NCI-H526 treated with DMSO at 0.1 percent for 48 hours (cell line): ENCODE measurements at regions not wholly inside any gene's neighbourhood (a gene's known extent, or its start where the extent isn't known, plus 50 kb on each side); places are given as distances from the start of the nearest gene placed in this dataset.
A peak's percentile ranks its signal among the peaks of the same experiment; 100 is the strongest.
"Not testable (repeated sequence)": the region's sequence is repeated elsewhere in the genome, so short reads cannot be mapped to it uniquely, and the experiment has no call there.

Experiments
- DNase-seq: peaks from one replicate; lab custom pipeline; 2025; lab: John Stamatoyannopoulos, UW

- peak; percentile 98 for DNase-seq
Observed at GRCh38 chr13:50387051-50387581, 371.9 kb downstream of the KCNRG start.

- no peak for DNase-seq
Observed at GRCh38 chr13:50388481-50388880, 373.2 kb downstream of the KCNRG start.

GRCh38 chr13:50389726-50390125 lies 374.5 kb downstream of the KCNRG start:
- no peak for DNase-seq

GRCh38 chr13:50390503-50391248 lies 375.4 kb downstream of the KCNRG start:
- no peak for DNase-seq

GRCh38 chr13:50392977-50393376 lies 377.7 kb downstream of the KCNRG start:
- DNase-seq = no peak

GRCh38 chr13:50393628-50394027 lies 378.4 kb downstream of the KCNRG start:
- peak; percentile 59 for DNase-seq

- DNase-seq = no peak
Observed at GRCh38 chr13:50396001-50396400, 380.8 kb downstream of the KCNRG start.

- not testable (repeated sequence) for DNase-seq
Observed at GRCh38 chr13:50396618-50397017, 381.4 kb downstream of the KCNRG start.

- no peak for DNase-seq
Observed at GRCh38 chr13:50400035-50400726, 384.9 kb downstream of the KCNRG start.

GRCh38 chr13:50401049-50401505 lies 385.8 kb downstream of the KCNRG start:
- no peak for DNase-seq

- no peak for DNase-seq
Observed at GRCh38 chr13:50401721-50402465, 386.6 kb downstream of the KCNRG start.

GRCh38 chr13:50403311-50403710 lies 388.1 kb downstream of the KCNRG start:
- DNase-seq = no peak

- no peak for DNase-seq
Observed at GRCh38 chr13:50404116-50404515, 388.9 kb downstream of the KCNRG start.

GRCh38 chr13:50404769-50405168 lies 389.5 kb downstream of the KCNRG start:
- no peak for DNase-seq

- DNase-seq = no peak
Observed at GRCh38 chr13:50406831-50407230, 391.6 kb downstream of the KCNRG start.

GRCh38 chr13:50408068-50408467 lies 392.8 kb downstream of the KCNRG start:
- DNase-seq = no peak

- DNase-seq = no peak
Observed at GRCh38 chr13:50409220-50409619, 394.0 kb downstream of the KCNRG start.

- DNase-seq = no peak
Observed at GRCh38 chr13:50410921-50411746, 395.9 kb downstream of the KCNRG start.

- DNase-seq = no peak
Observed at GRCh38 chr13:50412046-50412617, 396.9 kb downstream of the KCNRG start.

GRCh38 chr13:50414640-50415039 lies 399.4 kb downstream of the KCNRG start:
- no peak for DNase-seq

- no peak for DNase-seq
Observed at GRCh38 chr13:50415428-50415827, 400.2 kb downstream of the KCNRG start.
